Epithelial cell of esophagus (primary cell): ENCODE measurements at regions not wholly inside any gene's neighbourhood (a gene's known extent, or its start where the extent isn't known, plus 50 kb on each side); places are given as distances from the start of the nearest gene placed in this dataset.

Experiments used
- DNase-seq: peaks from one replicate; pipeline ENCODE4 v3.0.0; 2010; ENCODE audit warnings: low read depth
- H3K4me3 ChIP-seq: 2 replicates; pipeline ENCODE4 v1.5.1; 2011; ENCODE audit warnings: mild to moderate bottlenecking, low read length, control low read depth
- TF ChIP-seq, protein P1 (sequence below): IDR thresholded peaks from 2 replicates; pipeline ENCODE4 v1.5.1; 2011; ENCODE audit warnings: low read depth, mild to moderate bottlenecking, low read length, control low read depth, inconsistent platforms; ENCODE audit not compliant: insufficient read depth; ENCODE audit errors: missing control alignments

DNA sequence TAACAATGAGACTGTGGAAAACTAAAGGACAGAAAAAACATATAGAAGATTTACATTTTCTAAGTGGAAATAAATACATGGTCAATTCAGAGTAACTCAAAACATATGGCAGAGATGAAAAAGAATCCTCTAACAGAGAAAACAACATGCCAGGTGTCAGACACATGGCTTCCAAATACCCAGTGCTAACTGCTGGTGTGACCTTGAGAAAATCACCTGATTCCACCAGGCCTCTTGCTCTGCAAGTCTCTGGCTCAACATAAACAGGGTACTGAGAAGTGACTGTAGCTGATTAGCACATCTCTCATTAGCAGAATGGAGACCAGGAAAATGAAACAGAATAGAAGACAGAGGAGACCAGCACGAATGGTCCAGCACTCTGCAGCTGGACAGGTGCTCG lies 210.8 kb downstream of the HNMT start:
- TF ChIP-seq, protein P1, sequence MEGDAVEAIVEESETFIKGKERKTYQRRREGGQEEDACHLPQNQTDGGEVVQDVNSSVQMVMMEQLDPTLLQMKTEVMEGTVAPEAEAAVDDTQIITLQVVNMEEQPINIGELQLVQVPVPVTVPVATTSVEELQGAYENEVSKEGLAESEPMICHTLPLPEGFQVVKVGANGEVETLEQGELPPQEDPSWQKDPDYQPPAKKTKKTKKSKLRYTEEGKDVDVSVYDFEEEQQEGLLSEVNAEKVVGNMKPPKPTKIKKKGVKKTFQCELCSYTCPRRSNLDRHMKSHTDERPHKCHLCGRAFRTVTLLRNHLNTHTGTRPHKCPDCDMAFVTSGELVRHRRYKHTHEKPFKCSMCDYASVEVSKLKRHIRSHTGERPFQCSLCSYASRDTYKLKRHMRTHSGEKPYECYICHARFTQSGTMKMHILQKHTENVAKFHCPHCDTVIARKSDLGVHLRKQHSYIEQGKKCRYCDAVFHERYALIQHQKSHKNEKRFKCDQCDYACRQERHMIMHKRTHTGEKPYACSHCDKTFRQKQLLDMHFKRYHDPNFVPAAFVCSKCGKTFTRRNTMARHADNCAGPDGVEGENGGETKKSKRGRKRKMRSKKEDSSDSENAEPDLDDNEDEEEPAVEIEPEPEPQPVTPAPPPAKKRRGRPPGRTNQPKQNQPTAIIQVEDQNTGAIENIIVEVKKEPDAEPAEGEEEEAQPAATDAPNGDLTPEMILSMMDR, result no peak
- H3K4me3 ChIP-seq, result no peak overlapping the region
- no peak for DNase-seq

DNA sequence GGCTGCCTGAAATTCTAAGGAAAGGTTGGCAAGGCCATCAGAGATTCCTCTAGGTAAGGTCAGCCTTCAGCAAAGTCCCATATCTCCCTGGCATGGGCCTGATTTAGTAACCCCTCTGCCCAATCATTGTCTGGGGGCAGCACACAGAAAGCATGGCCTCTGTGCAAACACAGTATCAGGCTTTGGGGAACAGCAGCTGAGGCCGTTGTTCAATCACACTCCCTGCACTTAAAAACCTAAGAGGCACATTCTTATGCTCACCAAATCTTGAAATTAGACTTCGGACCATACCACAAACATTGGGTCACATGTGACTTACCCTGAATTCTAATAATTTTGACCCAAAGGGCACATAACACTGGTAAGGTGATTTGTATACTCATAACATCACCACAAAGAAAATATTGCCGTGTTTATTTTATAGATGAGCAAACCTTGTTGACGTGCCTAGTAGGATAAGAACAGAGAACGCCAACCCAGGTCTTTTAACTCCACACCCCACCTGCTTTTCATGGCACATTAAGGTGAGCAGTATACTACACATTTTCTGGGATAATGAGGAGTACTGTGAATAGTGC lies 212.7 kb downstream of the HNMT start:
- no peak for DNase-seq
- H3K4me3 ChIP-seq, result no peak overlapping the region
- TF ChIP-seq, protein P1, result no peak

DNA sequence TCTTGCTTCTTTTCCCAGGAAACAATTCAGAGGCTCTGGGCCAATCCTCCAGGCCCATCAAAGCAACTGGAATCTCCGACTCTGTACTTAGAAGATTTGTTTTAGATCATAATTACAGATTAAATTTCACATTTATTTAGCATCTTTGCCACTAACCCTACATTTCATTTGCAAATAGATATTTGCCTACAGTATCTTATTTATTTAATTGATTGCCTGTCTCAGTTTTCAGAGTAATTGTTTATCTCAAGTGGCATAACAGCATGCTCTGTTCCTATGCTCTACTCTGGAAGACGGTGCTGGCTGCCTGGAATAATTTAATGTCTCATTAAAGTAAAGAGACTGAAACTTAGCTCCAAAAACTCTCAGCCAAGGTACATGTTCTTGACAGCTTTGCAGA lies 213.4 kb downstream of the HNMT start:
- no peak for DNase-seq
- TF ChIP-seq, protein P1, result no peak
- H3K4me3 ChIP-seq, result no peak overlapping the region

DNA sequence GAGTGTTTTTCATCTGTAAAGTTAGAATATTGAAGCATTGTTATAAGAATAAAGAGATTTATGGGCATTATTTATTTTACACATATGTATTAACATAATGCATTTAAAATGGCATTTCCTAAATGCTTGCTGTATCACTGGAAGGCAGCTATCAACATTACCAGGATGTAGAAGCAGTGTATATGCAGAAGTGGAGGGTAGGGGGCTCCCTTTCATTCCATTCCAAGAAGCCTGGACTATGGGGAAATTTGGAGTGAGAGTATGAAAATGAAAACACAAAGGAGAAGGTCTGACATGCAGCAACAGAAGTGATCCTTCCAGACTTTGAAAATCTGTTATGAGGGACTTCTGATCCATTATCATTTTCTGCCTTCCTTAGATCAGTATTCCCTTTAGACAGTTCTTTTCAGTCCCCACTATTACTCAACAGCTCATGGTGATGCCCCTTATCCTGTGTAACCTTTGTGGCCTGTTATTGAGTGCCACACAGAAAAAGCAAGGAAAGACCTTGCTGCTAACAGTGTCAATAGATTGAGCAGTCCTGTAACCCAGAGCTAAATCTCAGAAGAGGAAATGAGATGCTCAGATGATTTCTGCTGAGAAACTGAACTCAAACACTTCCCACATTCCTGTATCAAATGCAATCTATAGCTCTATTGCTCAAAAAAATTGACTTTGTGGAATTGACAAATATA lies 216.6 kb downstream of the HNMT start:
- no peak for DNase-seq
- no peak overlapping the region for H3K4me3 ChIP-seq

DNA sequence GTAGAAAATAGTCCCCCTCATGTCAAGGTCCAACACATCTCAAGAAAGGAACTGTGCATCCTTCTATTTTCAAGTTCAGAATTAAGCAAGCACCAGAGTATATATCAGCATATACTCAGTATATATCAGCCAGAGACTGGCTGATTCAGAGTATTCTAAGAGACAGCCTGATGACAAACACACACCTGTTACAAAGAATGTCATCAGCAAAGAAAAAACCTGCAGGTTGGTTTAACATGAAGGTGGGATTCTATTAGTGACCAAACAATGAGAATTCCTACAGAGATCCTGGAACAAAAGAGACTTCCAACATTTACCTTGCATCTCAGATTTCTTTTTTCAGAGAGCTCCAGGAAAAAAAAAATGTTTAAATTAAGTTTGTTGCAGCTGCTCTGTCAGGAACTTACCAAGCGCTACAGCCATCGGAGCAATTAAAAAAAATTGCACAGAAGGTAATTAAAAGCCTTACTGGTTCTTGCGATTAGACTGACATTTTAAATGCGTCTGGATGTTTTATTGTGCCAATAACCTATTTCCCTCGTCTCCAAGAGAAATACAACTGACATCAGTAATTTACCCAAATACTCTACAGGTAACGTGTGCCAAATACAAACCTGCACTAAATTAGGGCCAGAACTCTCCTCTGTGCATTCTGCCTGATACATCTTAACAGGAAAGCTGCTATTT lies 218.1 kb downstream of the HNMT start:
- DNase-seq, result no peak
- no peak overlapping the region for H3K4me3 ChIP-seq
- TF ChIP-seq, protein P1, result no peak

More for the DNA sequence above, 216.6 kb downstream of the HNMT start:
- TF ChIP-seq, protein P1, result no peak

DNA sequence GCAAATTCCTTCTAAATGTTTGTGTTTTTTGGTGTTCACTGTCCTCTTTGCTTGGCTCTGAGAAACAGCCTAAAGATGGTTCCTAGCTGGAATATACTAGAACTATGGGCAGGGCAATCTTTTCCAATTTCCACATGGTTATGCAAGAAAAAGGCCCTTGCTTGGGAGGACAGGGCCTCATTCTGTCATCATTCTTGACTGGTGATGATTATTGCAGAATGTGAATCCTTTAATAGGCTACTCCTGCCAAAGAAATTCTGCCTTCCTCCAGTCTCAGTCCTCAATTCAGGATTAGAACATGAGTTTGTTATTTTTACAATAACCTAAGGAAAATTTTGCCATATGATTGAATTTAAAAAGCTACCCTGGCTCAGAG lies 218.7 kb downstream of the HNMT start:
- peak; percentile 7 for DNase-seq
- no peak overlapping the region for H3K4me3 ChIP-seq
- TF ChIP-seq, protein P1, result no peak
